IMR-90 (cell line): ENCODE measurements at regions not wholly inside any gene's neighbourhood (a gene's known extent, or its start where the extent isn't known, plus 50 kb on each side); places are given as distances from the start of the nearest gene placed in this dataset.

ENCODE experiments used
- CEBPB ChIP-seq: IDR thresholded peaks from 2 replicates; pipeline ENCODE4 v1.6.1; 2012; ENCODE audit warnings: low read depth, low read length, improper control_type of control experiment
- ELK1 ChIP-seq: fragments of 150-350 bp; IDR thresholded peaks from 2 replicates; pipeline ENCODE4 v1.6.1; 2016; ENCODE audit warnings: low read depth, mild to moderate bottlenecking, low read length, moderate library complexity, borderline replicate concordance
- FOS ChIP-seq: fragments of 150-350 bp; IDR thresholded peaks from 2 replicates; pipeline ENCODE4 v1.6.1; 2016; ENCODE audit warnings: low read depth, low read length
- MXI1 ChIP-seq: IDR thresholded peaks from 2 replicates; pipeline ENCODE4 v1.6.1; 2012; ENCODE audit warnings: low read depth, mild to moderate bottlenecking, low read length, moderate library complexity, borderline replicate concordance
- POLR2A ChIP-seq: IDR thresholded peaks from 2 replicates; pipeline ENCODE4 v1.6.1; 2012; ENCODE audit warnings: mild to moderate bottlenecking, low read depth, low read length
- RAD21 ChIP-seq: IDR thresholded peaks from 2 replicates; pipeline ENCODE4 v1.6.1; 2012; ENCODE audit warnings: low read length, improper control_type of control experiment
- RCOR1 ChIP-seq: IDR thresholded peaks from 2 replicates; pipeline ENCODE4 v1.6.1; 2012; ENCODE audit warnings: mild to moderate bottlenecking, low read length, improper control_type of control experiment; ENCODE audit not compliant: insufficient replicate concordance
- RFX5 ChIP-seq: IDR thresholded peaks from 2 replicates; pipeline ENCODE4 v1.8.0; 2012; ENCODE audit warnings: low read depth, mild to moderate bottlenecking, low read length, moderate library complexity
- SMC3 ChIP-seq: fragments of 150-350 bp; IDR thresholded peaks from 2 replicates; pipeline ENCODE4 v1.6.1; 2016; ENCODE audit warnings: low read depth, mild to moderate bottlenecking, antibody characterized with exemption, low read length, moderate library complexity
- USF2 ChIP-seq: fragments of 150-350 bp; IDR thresholded peaks from 2 replicates; pipeline ENCODE4 v1.6.1; 2017; ENCODE audit warnings: mild to moderate bottlenecking, antibody characterized with exemption, low read length, low read depth
- TF ChIP-seq, protein P1 (sequence below): conservative IDR thresholded peaks from 2 replicates; pipeline ENCODE4 v1.5.1; 2012; ENCODE audit warnings: mild to moderate bottlenecking, low read depth, low read length, improper control_type of control experiment

- TF ChIP-seq CEBPB (no peak), POLR2A (no peak), RFX5 (no peak), MXI1 (no peak), ELK1 (no peak), USF2 (no peak), RAD21 (no peak), FOS (no peak), SMC3 (no peak), RCOR1 (no peak)
- TF ChIP-seq, protein P1, sequence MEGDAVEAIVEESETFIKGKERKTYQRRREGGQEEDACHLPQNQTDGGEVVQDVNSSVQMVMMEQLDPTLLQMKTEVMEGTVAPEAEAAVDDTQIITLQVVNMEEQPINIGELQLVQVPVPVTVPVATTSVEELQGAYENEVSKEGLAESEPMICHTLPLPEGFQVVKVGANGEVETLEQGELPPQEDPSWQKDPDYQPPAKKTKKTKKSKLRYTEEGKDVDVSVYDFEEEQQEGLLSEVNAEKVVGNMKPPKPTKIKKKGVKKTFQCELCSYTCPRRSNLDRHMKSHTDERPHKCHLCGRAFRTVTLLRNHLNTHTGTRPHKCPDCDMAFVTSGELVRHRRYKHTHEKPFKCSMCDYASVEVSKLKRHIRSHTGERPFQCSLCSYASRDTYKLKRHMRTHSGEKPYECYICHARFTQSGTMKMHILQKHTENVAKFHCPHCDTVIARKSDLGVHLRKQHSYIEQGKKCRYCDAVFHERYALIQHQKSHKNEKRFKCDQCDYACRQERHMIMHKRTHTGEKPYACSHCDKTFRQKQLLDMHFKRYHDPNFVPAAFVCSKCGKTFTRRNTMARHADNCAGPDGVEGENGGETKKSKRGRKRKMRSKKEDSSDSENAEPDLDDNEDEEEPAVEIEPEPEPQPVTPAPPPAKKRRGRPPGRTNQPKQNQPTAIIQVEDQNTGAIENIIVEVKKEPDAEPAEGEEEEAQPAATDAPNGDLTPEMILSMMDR, result no peak
These were observed 116.6 kb downstream of the SLC25A47 start for GRCh38 chr14:100439781-100440180.
